NB4 (cell line): ENCODE measurements at regions not wholly inside any gene's neighbourhood (a gene's known extent, or its start where the extent isn't known, plus 50 kb on each side); places are given as distances from the start of the nearest gene placed in this dataset.

ENCODE experiments used
- CTCF ChIP-seq: IDR thresholded peaks from one replicate; pipeline ENCODE4 v1.5.1; 2012; ENCODE audit warnings: low read depth, low read length
- POLR2A ChIP-seq: IDR thresholded peaks from 2 replicates; pipeline ENCODE4 v1.6.1; 2011; ENCODE audit warnings: mild to moderate bottlenecking; ENCODE audit not compliant: insufficient read length; ENCODE audit errors: extremely low read depth

- TF ChIP-seq CTCF (no peak), POLR2A (no peak)
These were observed 49.8 kb upstream of the RAP1B start for GRCh38 chr12:68560851-68561422.
